ENCODE measurements at regions not wholly inside any gene's neighbourhood (a gene's known extent, or its start where the extent isn't known, plus 50 kb on each side); places are given as distances from the start of the nearest gene placed in this dataset.

DNA sequence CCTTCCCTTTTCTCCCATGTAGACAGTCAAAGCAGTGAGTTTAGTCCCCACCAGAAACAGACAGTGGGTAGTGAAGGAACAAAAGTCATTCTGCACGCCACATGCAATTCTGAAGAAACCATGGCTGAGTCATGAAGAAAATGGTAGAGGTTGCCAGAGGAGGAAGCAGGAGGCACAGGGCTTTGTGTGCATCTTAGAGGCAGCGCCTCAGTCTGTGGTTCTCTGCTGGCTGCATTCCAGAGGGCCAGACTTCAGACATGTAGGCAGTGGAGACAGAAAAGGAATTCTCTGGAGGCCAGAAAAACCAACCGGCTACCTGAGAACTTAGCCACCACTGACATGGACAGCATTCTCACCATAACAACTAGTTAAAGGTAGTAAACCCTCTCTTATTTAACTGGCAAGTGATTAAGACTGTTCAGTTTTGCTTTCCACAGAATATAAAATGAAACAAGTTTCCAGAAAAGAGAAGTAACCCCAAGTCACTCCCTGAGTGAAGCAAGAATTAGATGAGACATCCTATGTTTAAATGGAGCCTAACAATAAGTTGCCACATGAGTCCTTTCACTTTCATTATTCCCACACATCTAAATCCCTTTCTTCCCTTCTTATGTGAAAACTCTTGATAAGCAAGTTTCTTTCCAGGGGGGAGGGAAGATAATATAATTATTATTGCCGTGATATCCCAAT lies 556.1 kb downstream of the SOX6 start:
- DNase-seq: no peak
- Histone ChIP-seq H3K9ac (ENCODE audit: extremely low read depth, low read length, poor library complexity, severe bottlenecking) (no peak overlapping the region), H3K27me3 (ENCODE audit: control insufficient read depth, insufficient read depth, low read length, poor library complexity, severe bottlenecking) (no peaks in the 10 kb centered on the region), H3K4me3 (ENCODE audit: low read length) (no peak overlapping the region), H3K36me3 (ENCODE audit: control insufficient read depth, insufficient read depth, low read length) (no peaks in the 10 kb centered on the region), H3K9me3 (ENCODE audit: control insufficient read depth, low read length) (no peaks in the 10 kb centered on the region), H3K4me1 (ENCODE audit: control insufficient read depth, insufficient read depth, low read length) (no peaks in the 10 kb centered on the region), H3K27ac (ENCODE audit: low read depth, low read length) (no peak overlapping the region)
- Mint-ChIP-seq H3K4me3 (no peak overlapping the region), H3K4me1 (peaks cover 5% of the 10 kb centered on the region), H3K9me3 (no peaks in the 10 kb centered on the region), H3K36me3 (ENCODE audit: low read depth) (no peaks in the 10 kb centered on the region), H3K27me3 (ENCODE audit: insufficient read depth) (no peaks in the 10 kb centered on the region), H3K27ac (no peak overlapping the region)
- 64 to 85% methylated on average over 2 to 4 of the region's 4 CpGs for WGBS, 2 experiments (ENCODE audit: insufficient coverage in 1 of 2, insufficient read length in 1 of 2)
- TF ChIP-seq CTCF (conservative IDR thresholded peaks at IDR 0.05): no peak

DNA sequence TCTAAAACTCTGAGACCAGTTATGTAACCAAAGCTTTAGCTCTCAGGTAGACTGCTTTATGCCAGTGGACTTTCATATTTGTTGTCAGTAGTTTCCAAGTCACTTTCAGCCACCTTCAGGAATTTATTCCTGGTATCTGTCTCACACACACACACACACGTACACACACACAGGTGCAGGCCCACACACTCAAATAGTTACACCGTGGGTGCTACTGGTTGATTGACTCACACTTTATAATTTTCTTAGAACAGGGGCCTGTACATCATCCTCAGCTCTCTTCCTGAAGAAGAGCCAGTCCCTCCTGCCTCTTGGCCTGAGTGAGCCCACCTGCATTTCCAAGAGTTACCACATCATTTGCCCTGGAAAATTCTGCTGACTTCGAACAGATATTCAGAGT lies 555.2 kb downstream of the SOX6 start:
- Histone ChIP-seq H3K9me3 (ENCODE audit: control insufficient read depth, low read length) (no peaks in the 10 kb centered on the region), H3K27ac (ENCODE audit: low read depth, low read length) (no peak overlapping the region), H3K4me3 (ENCODE audit: low read length) (no peak overlapping the region), H3K36me3 (ENCODE audit: control insufficient read depth, insufficient read depth, low read length) (no peaks in the 10 kb centered on the region), H3K4me1 (ENCODE audit: control insufficient read depth, insufficient read depth, low read length) (peaks cover 2% of the 10 kb centered on the region), H3K27me3 (ENCODE audit: control insufficient read depth, insufficient read depth, low read length, poor library complexity, severe bottlenecking) (no peaks in the 10 kb centered on the region), H3K9ac (ENCODE audit: extremely low read depth, low read length, poor library complexity, severe bottlenecking) (no peak overlapping the region)
- Mint-ChIP-seq H3K9me3 (no peaks in the 10 kb centered on the region), H3K27ac (no peak overlapping the region), H3K4me3 (no peak overlapping the region), H3K36me3 (ENCODE audit: low read depth) (no peaks in the 10 kb centered on the region), H3K27me3 (ENCODE audit: insufficient read depth) (no peaks in the 10 kb centered on the region), H3K4me1 (peaks cover 6% of the 10 kb centered on the region)
- TF ChIP-seq CTCF (conservative IDR thresholded peaks at IDR 0.05): no peak
- no peak for DNase-seq
- WGBS, 2 experiments (ENCODE audit: insufficient coverage in 1 of 2, insufficient read length in 1 of 2): 92 to 100% methylated on average over 1 to 3 of the region's 3 CpGs

- no peak for DNase-seq
- Histone ChIP-seq H3K27me3 (ENCODE audit: control insufficient read depth, insufficient read depth, low read length, poor library complexity, severe bottlenecking) (no peaks in the 10 kb centered on the region), H3K36me3 (ENCODE audit: control insufficient read depth, insufficient read depth, low read length) (no peaks in the 10 kb centered on the region), H3K4me1 (ENCODE audit: control insufficient read depth, insufficient read depth, low read length) (peaks cover 6% of the 10 kb centered on the region), H3K9ac (ENCODE audit: extremely low read depth, low read length, poor library complexity, severe bottlenecking) (no peak overlapping the region), H3K4me3 (ENCODE audit: low read length) (no peak overlapping the region), H3K27ac (ENCODE audit: low read depth, low read length) (no peak overlapping the region), H3K9me3 (ENCODE audit: control insufficient read depth, low read length) (no peaks in the 10 kb centered on the region)
- Mint-ChIP-seq H3K4me1 (peaks cover 10% of the 10 kb centered on the region), H3K36me3 (ENCODE audit: low read depth) (no peaks in the 10 kb centered on the region), H3K4me3 (no peak overlapping the region), H3K27me3 (ENCODE audit: insufficient read depth) (no peaks in the 10 kb centered on the region), H3K9me3 (no peaks in the 10 kb centered on the region), H3K27ac (no peak overlapping the region)
- no peak for TF ChIP-seq CTCF (conservative IDR thresholded peaks at IDR 0.05)
- WGBS, 2 experiments (ENCODE audit: insufficient coverage in 1 of 2, insufficient read length in 1 of 2): 89 to 91% methylated on average over 2 to 5 of the region's 5 CpGs
Observed at GRCh38 chr11:15801616-15802015, 554.7 kb downstream of the SOX6 start.

All from endodermal cell (in vitro differentiated cells).